ENCODE measurements at regions not wholly inside any gene's neighbourhood (a gene's known extent, or its start where the extent isn't known, plus 50 kb on each side); places are given as distances from the start of the nearest gene placed in this dataset.

DNA sequence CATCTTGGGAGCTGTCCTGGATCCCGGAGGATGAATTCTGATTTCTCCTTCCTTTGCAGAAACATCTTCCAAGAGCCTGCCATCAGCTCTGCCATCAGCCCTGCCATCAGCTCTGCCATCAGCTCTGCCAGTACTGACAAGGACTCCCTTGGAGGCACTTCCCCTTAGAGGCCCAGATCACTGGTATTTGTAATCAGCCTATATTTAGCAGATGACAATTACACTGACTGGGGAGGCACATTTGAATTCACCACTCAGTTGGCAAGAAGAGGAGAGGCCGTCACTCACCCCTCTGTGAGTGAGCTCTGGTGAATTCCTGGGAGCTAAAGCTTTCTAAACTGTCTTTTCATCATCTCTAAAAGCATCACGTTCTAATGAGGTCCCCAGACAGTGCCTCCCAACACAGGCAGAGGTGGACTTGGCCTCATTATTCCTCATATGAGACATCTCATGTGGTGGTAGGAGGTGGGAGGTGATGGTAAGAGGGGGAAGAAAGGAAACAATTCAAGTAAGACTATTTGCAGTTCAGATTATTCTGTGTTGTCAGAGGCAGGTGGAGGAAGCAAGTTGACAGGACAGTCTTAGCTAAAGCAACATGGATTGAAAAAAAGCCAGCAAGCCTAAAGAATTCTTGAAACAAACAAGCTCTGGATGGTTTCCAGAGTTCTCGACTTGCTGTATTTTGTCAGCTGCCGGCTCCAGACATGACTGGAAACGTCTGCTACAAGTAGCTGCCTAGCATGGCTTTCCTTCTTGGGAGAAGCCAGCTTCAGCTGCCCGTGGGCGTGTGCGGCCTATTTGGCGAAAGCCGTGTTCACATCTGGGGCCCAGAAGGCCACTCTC is 771.7 kb downstream of the TBC1D22A start:
- H3K4me3 ChIP-seq (ENCODE audit: low read depth, low read length), result no peak overlapping the region
- TF ChIP-seq, protein P1, sequence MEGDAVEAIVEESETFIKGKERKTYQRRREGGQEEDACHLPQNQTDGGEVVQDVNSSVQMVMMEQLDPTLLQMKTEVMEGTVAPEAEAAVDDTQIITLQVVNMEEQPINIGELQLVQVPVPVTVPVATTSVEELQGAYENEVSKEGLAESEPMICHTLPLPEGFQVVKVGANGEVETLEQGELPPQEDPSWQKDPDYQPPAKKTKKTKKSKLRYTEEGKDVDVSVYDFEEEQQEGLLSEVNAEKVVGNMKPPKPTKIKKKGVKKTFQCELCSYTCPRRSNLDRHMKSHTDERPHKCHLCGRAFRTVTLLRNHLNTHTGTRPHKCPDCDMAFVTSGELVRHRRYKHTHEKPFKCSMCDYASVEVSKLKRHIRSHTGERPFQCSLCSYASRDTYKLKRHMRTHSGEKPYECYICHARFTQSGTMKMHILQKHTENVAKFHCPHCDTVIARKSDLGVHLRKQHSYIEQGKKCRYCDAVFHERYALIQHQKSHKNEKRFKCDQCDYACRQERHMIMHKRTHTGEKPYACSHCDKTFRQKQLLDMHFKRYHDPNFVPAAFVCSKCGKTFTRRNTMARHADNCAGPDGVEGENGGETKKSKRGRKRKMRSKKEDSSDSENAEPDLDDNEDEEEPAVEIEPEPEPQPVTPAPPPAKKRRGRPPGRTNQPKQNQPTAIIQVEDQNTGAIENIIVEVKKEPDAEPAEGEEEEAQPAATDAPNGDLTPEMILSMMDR (IDR thresholded peaks at IDR 0.05; ENCODE audit: borderline replicate concordance, insufficient read depth, low read depth, low read length), result no peak

DNA sequence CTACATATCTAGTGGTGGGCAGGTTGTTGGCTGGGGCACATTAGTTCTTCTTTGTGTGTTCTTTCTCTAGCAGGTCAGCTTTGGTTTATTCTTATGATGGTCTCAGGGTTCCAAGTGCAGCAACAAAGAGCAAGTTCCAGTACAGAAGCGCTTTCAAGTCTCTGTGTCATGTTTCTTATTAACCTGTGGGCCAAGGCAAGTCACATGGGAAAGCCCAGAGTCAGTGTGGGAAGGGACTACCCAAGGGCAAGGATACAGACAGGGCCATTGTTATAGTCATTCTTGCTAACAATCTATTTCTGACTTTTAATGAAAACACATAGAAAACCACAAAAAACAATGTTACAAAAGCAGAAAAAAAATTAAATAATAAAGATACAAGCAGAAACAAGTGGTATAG is 754.6 kb downstream of the TBC1D22A start:
- TF ChIP-seq, protein P1 (IDR thresholded peaks at IDR 0.05; ENCODE audit: borderline replicate concordance, insufficient read depth, low read depth, low read length), result no peak
- H3K4me3 ChIP-seq (ENCODE audit: low read depth, low read length), result no peak overlapping the region

DNA sequence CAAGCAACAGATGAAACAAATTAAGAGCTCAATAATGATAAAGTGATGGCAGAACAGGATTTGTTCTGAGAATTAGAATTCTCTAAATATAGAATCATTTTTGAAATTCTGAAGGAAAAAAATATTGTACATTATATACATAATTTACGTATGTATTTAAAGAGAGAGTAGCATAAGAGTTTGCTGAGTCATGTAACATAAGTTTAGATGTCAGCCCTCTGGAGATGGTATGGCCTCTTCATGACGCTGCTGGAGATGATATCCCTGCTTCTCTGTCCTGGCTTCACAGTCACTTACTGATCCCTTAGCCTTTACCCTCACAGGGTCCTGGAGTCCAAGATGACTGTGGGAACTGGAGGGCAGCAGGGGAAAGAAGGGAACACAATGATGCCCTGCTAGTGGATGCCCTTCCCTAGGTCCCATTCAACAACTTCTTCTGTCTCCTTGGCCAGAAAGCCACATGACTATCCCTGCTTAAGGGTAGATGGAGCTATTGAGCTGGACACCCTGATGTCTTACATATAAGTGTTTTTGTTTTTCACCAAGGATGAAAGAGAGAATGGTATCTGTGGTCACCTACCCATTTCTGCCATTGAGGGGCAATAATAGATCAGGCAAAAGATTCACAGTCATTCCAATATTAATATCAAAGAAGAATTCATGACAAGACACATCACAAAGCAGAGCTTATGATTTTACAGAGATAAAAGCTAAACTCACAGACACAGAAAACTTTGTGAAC is 753.1 kb downstream of the TBC1D22A start:
- no peak overlapping the region for H3K4me3 ChIP-seq (ENCODE audit: low read depth, low read length)
- TF ChIP-seq, protein P1 (IDR thresholded peaks at IDR 0.05; ENCODE audit: borderline replicate concordance, insufficient read depth, low read depth, low read length), result no peak

DNA sequence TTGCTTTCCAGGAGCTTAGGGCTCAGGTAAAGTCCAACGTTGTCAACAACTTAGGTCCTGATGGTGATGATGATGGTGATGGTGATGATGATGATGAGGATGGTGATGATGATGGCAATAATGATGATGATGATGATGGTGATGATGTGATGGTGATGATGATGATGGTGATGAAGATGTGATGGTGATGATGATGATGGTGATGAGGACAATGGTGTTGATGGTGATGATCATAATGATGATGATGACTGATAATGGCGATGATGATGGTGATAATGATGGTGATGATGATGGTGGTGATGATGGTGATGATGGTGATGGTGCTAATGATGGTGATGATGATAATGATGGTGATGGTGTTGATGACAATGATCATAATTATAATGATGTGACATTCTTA is 750.2 kb downstream of the TBC1D22A start:
- TF ChIP-seq, protein P1 (IDR thresholded peaks at IDR 0.05; ENCODE audit: borderline replicate concordance, insufficient read depth, low read depth, low read length), result no peak
- H3K4me3 ChIP-seq (ENCODE audit: low read depth, low read length), result no peak overlapping the region

DNA sequence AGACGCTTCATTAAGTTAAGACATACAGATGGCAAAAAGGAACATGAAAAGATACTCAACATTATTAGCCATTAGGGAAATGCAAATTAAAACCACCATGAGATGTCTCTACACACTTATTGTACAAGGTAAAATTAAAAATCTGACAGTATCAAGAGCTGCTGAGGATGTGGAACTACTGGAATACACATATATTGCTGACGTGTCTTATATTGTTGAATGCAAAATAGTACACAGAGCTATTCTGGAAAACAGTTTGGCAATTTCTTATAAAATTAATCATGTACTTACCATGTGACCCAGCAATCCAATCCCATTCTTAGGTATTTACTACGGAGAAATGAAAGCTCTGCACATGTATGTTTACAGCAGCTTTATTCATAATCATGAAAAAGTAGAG is 742.5 kb downstream of the TBC1D22A start:
- H3K4me3 ChIP-seq (ENCODE audit: low read depth, low read length), result no peak overlapping the region
- TF ChIP-seq, protein P1 (IDR thresholded peaks at IDR 0.05; ENCODE audit: borderline replicate concordance, insufficient read depth, low read depth, low read length), result no peak

DNA sequence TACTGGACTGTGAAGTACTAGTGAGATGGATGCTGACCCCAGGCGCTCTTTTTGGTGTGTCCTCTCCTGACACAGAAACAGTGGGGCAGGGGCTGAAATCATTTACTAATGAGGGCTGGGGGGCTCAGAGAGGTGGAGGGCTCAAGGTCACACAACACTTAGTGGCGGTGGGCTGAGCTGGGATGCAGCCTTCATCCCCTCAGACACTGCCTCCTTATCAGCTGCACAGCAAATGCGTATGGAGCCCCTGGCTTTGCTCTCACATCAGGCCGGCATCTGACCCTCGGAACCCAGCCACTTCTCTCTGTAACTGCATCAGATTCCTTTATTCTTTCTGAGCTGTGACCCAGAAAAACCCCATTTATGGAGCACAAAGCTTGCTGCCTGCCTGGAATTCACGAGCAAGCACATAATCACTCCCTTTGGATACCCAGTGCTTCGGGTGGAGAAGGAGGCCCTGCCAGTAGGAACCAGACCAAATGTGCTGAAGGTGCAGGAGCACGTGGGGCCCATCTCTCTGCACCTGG is 736.6 kb downstream of the TBC1D22A start:
- TF ChIP-seq, protein P1 (IDR thresholded peaks at IDR 0.05; ENCODE audit: borderline replicate concordance, insufficient read depth, low read depth, low read length), result no peak

More for the DNA sequence above, 736.6 kb downstream of the TBC1D22A start:
- H3K4me3 ChIP-seq (ENCODE audit: low read depth, low read length), result no peak overlapping the region
